AG04450 (cell line): ENCODE measurements at regions not wholly inside any gene's neighbourhood (a gene's known extent, or its start where the extent isn't known, plus 50 kb on each side); places are given as distances from the start of the nearest gene placed in this dataset.

Source experiments
- CTCF ChIA-PET: fragments of 300-600, 350-600 bp; formaldehyde crosslinking; extraction: SDS; loops from one replicate; lab custom pipeline; 2022; ENCODE audit warnings: antibody characterized with exemption, inconsistent platforms; lab: Charles Lee
- POLR2A ChIA-PET: fragments of 350-600 bp; formaldehyde crosslinking; extraction: SDS; loops from one replicate; lab custom pipeline; 2021; ENCODE audit warnings: antibody characterized with exemption, inconsistent platforms; lab: Yijun Ruan, JAX
- DNase-seq: peaks from one replicate; pipeline ENCODE4 v3.0.0-alpha.2; 2011; ENCODE audit warnings: low read depth, low spot score
- H3K27ac ChIP-seq: one replicate; pipeline ENCODE4 v1.5.1; 2012; ENCODE audit warnings: low read depth, low read length, control low read depth
- H3K27me3 ChIP-seq: one replicate; pipeline ENCODE4 v1.6.0; 2012; ENCODE audit warnings: low read length; ENCODE audit not compliant: control insufficient read depth, insufficient read depth
- H3K4me3 ChIP-seq: 2 replicates; pipeline ENCODE4 v1.5.1; 2011; ENCODE audit warnings: mild to moderate bottlenecking, low read depth, low read length, control low read depth
- H3K9me3 ChIP-seq: 2 replicates; pipeline ENCODE4 v1.5.1; 2012; ENCODE audit warnings: low read length; ENCODE audit not compliant: control insufficient read depth, insufficient read depth
- TF ChIP-seq, protein P1 (sequence below): IDR thresholded peaks from 2 replicates; pipeline ENCODE4 v1.5.1; 2011; ENCODE audit warnings: low read depth, low read length, control low read depth, inconsistent platforms

GRCh38 chr18:1627494-1627893, 722.8 kb downstream of the ADCYAP1 start:
- CTCF ChIA-PET, result interaction anchor here (0.9 kb wide), 1 partner anchor 40 kb away, joined by 5 read pairs; no protein-coding TSS in a partner anchor
- TF ChIP-seq, protein P1, sequence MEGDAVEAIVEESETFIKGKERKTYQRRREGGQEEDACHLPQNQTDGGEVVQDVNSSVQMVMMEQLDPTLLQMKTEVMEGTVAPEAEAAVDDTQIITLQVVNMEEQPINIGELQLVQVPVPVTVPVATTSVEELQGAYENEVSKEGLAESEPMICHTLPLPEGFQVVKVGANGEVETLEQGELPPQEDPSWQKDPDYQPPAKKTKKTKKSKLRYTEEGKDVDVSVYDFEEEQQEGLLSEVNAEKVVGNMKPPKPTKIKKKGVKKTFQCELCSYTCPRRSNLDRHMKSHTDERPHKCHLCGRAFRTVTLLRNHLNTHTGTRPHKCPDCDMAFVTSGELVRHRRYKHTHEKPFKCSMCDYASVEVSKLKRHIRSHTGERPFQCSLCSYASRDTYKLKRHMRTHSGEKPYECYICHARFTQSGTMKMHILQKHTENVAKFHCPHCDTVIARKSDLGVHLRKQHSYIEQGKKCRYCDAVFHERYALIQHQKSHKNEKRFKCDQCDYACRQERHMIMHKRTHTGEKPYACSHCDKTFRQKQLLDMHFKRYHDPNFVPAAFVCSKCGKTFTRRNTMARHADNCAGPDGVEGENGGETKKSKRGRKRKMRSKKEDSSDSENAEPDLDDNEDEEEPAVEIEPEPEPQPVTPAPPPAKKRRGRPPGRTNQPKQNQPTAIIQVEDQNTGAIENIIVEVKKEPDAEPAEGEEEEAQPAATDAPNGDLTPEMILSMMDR, result no peak
- no peak overlapping the region for H3K27ac ChIP-seq
- no peaks in the 10 kb centered on the region for H3K27me3 ChIP-seq
- no peak overlapping the region for H3K4me3 ChIP-seq
- POLR2A ChIA-PET, result no interaction called here
- DNase-seq, result no peak
- peaks cover 3% of the 10 kb centered on the region for H3K9me3 ChIP-seq

GRCh38 chr18:1648712-1649111, 744.0 kb downstream of the ADCYAP1 start:
- peaks cover 5% of the 10 kb centered on the region; the same call in 1 of the 2 replicates for H3K9me3 ChIP-seq
- CTCF ChIA-PET, result no interaction called here
- POLR2A ChIA-PET, result no interaction called here
- H3K27ac ChIP-seq, result no peak overlapping the region
- no peaks in the 10 kb centered on the region for H3K27me3 ChIP-seq
- no peak for DNase-seq
- TF ChIP-seq, protein P1, result no peak
- H3K4me3 ChIP-seq, result no peak overlapping the region

DNA sequence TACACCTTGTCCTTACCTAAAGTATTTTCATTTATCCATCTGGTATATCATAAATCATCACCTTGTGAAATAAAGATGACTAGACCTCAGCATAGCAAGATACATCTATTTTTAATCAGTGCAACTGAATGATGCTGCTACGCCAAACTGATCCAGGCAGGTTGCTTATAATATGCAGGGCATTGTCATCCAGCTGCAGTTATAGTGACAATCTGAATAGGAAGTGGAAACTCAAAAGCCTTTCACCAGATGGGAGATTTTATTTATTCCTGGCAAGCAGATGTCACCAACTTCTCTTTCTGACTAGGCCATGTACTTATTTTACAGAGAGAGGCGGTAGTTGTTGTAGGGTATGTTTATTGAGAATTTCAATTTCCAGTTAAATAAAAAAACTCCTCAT, 747.3 kb downstream of the ADCYAP1 start:
- H3K4me3 ChIP-seq, result no peak overlapping the region
- no peaks in the 10 kb centered on the region for H3K27me3 ChIP-seq
- CTCF ChIA-PET, result no interaction called here
- POLR2A ChIA-PET, result no interaction called here
- TF ChIP-seq, protein P1, result no peak
- H3K27ac ChIP-seq, result no peak overlapping the region
- DNase-seq, result no peak
- peaks cover 5% of the 10 kb centered on the region; the same call in 1 of the 2 replicates for H3K9me3 ChIP-seq

DNA sequence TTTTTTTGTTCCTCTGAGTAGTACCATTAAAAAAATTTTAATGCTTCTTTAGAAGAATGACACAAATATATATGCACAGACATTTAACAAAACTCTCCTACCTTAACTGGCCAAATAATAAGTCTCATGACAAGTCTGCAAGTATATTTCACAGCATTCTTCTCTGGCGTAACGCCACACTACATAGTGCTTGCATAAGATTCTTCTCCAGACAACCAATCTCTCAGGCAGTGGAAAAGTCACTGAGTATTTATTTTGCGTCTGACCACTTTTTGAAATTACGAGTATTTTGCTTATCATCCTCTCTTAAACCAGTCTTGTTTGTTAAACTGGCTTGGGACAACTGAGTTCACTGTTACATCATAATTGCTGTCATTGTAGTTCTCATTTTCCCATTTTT, 749.2 kb downstream of the ADCYAP1 start:
- TF ChIP-seq, protein P1, result no peak
- Histone ChIP-seq H3K27ac (no peak overlapping the region), H3K9me3 (peaks cover 2% of the 10 kb centered on the region; the same call in 1 of the 2 replicates), H3K27me3 (no peaks in the 10 kb centered on the region), H3K4me3 (no peak overlapping the region)
- DNase-seq, result no peak
- CTCF ChIA-PET, result no interaction called here
- POLR2A ChIA-PET, result no interaction called here

GRCh38 chr18:1657876-1658275, 753.2 kb downstream of the ADCYAP1 start:
- no peak overlapping the region for H3K4me3 ChIP-seq
- H3K9me3 ChIP-seq, result peaks cover 4% of the 10 kb centered on the region; the same call in 1 of the 2 replicates
- TF ChIP-seq, protein P1, result no peak
- POLR2A ChIA-PET, result no interaction called here
- no peaks in the 10 kb centered on the region for H3K27me3 ChIP-seq
- CTCF ChIA-PET, result no interaction called here
- H3K27ac ChIP-seq, result no peak overlapping the region
- no peak for DNase-seq
